ACC112 (cell line): ENCODE measurements at regions not wholly inside any gene's neighbourhood (a gene's known extent, or its start where the extent isn't known, plus 50 kb on each side); places are given as distances from the start of the nearest gene placed in this dataset.

Source experiments
- H2AFZ ChIP-seq: fragments of 200-600 bp; sonication (generic); one replicate; pipeline ENCODE4 v1.6.0; 2017; ENCODE audit warnings: antibody characterized with exemption, low read length; ENCODE audit not compliant: unreplicated experiment
- H3K27ac ChIP-seq: fragments of 200-600 bp; sonication (generic); 2 replicates; pipeline ENCODE4 v1.5.1; 2014; ENCODE audit warnings: low read depth, mild to moderate bottlenecking, antibody characterized with exemption, low read length, moderate library complexity
- H3K27me3 ChIP-seq: fragments of 200-600 bp; sonication (generic); 2 replicates; pipeline ENCODE4 v1.6.1; 2014; ENCODE audit warnings: mild to moderate bottlenecking, antibody characterized with exemption, low read length, moderate library complexity, mixed read lengths; ENCODE audit not compliant: insufficient read depth
- H3K36me3 ChIP-seq: fragments of 200-600 bp; sonication (generic); 2 replicates; pipeline ENCODE4 v1.6.1; 2016; ENCODE audit warnings: mild to moderate bottlenecking, antibody characterized with exemption, low read length, moderate library complexity, mixed read lengths; ENCODE audit not compliant: insufficient read depth
- H3K4me1 ChIP-seq: fragments of 200-600 bp; sonication (generic); one replicate; pipeline ENCODE4 v1.6.1; 2016; ENCODE audit warnings: low read length, mixed read lengths; ENCODE audit not compliant: insufficient read depth, unreplicated experiment, control insufficient read depth
- H3K4me3 ChIP-seq: fragments of 200-600 bp; sonication (generic); 2 replicates; pipeline ENCODE4 v1.5.1; 2014; ENCODE audit warnings: mild to moderate bottlenecking, low read depth, low read length
- H3K79me2 ChIP-seq: fragments of 200-600 bp; sonication (generic); one replicate; pipeline ENCODE4 v1.6.0; 2016; ENCODE audit warnings: low read length; ENCODE audit not compliant: control insufficient read depth, unreplicated experiment, insufficient read depth

DNA sequence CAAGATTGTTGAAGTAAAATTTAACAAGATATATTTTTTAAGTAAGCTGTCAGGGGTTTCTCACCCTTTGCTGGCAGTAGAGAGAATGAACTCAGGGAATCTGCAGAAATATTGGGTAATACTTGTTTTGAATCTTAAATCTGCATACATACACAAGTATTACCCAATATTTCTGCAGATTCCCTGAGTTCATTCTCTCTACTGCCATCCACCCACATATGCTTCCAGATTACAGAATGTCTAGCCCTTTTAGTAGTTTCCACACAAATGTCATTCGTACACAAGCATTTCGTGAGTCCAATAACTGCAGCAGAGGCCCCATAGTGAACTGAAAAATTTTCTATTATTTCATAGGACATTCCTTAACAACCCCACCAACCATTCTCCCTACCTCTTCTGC, 69.6 kb upstream of the TNFRSF21 start:
- H3K27me3 ChIP-seq: peaks cover 6% of the 10 kb centered on the region; the same call in 1 of the 2 replicates
- no peaks in the 10 kb centered on the region for H3K4me1 ChIP-seq
- H3K27ac ChIP-seq: no peak overlapping the region
- no peaks in the 10 kb centered on the region for H3K79me2 ChIP-seq
- H2AFZ ChIP-seq: no peak overlapping the region
- H3K4me3 ChIP-seq: no peak overlapping the region
- no peaks in the 10 kb centered on the region for H3K36me3 ChIP-seq

DNA sequence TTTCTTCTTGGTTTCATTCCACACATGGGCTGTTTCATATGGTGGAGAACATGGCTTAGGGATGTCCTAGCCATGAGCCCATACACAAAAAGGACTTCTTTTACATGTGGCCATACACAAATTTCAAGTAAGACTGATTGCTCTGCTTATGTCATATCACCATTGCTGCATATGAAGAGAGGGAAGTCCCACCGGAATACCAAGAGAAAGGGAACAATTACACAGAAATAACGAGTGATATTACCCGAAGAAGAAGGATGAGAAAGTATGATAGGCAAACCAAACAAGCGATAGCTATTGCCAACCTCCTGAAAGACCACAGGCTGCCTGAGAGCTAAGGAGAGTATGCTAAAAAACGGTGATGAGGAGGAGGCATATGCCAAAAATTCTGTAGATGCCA, 70.5 kb upstream of the TNFRSF21 start:
- Histone ChIP-seq H3K79me2 (no peaks in the 10 kb centered on the region), H2AFZ (no peak overlapping the region), H3K4me1 (no peaks in the 10 kb centered on the region), H3K27me3 (peaks cover 6% of the 10 kb centered on the region; the same call in 1 of the 2 replicates), H3K36me3 (no peaks in the 10 kb centered on the region), H3K27ac (no peak overlapping the region), H3K4me3 (no peak overlapping the region)

DNA sequence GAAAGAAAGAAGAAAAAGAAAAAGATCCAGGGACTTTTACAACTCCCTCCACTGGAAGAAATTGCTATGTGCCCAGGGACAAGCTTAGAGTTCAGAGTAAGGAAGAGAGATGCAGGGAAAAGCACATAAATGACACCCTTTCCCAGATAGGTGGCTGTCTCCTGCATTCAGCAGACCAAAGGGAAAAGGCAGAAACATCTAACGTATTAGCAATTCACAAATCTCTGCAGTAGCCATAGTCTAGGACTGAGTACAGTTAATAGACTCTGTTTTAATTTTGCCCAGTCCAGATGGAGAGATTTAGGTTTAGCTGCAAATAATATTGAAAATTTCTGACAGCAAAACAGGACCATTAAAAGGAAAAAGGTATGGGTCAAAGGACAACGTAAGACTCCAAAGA, 71.3 kb upstream of the TNFRSF21 start:
- no peak overlapping the region for H3K27ac ChIP-seq

DNA sequence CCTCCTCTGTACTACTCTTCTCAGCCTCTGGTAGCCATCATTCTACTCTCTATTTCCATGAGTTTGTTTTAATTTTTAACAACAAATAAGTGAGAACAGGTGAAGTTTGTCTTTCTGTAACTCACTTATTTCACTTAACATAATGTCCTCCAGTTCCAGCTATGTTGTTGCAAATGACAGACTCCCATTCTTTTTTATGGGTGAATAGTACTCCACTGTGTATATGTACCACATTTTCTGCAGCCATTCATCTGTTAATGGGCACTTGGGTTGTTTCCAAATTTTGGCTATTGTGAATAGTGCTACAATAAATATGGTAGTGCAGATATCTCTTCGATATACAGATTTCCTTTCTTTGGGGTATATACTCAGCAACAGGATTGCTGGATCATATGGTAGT, 73.7 kb upstream of the TNFRSF21 start:
- no peaks in the 10 kb centered on the region for H3K4me1 ChIP-seq
- no peak overlapping the region for H3K4me3 ChIP-seq
- H3K27ac ChIP-seq: no peak overlapping the region
- no peaks in the 10 kb centered on the region for H3K36me3 ChIP-seq
- peaks cover 2% of the 10 kb centered on the region; the same call in 1 of the 2 replicates for H3K27me3 ChIP-seq
- H2AFZ ChIP-seq: no peak overlapping the region
- H3K79me2 ChIP-seq: no peaks in the 10 kb centered on the region

More for the DNA sequence above, 71.3 kb upstream of the TNFRSF21 start:
- Histone ChIP-seq H3K36me3 (no peaks in the 10 kb centered on the region), H3K4me1 (no peaks in the 10 kb centered on the region), H2AFZ (no peak overlapping the region), H3K79me2 (no peaks in the 10 kb centered on the region), H3K4me3 (no peak overlapping the region), H3K27me3 (peaks cover 6% of the 10 kb centered on the region; the same call in 1 of the 2 replicates)

DNA sequence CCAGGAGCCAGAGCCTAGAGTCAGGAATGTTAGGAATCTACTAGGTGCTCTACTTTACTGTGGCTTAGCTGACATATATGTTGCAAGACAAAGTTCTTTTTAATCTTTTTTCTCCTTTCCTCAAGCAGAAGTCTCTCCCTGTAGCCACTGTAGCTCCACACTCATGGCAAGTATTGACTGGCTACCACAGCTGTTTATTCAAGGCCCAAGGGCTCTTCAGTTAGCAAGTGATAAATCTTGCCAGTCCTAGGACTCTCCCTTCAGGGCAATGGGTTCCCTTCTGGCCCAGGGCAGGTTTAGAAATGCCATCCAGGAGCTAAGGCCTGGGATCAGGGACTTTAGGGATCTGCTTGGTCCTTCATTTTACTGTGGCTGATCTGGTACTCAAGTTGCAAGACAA, 82.0 kb upstream of the TNFRSF21 start:
- Histone ChIP-seq H3K36me3 (no peaks in the 10 kb centered on the region), H3K27me3 (no peaks in the 10 kb centered on the region), H3K27ac (no peak overlapping the region), H3K79me2 (no peaks in the 10 kb centered on the region), H2AFZ (no peak overlapping the region), H3K4me1 (no peaks in the 10 kb centered on the region), H3K4me3 (no peak overlapping the region)

DNA sequence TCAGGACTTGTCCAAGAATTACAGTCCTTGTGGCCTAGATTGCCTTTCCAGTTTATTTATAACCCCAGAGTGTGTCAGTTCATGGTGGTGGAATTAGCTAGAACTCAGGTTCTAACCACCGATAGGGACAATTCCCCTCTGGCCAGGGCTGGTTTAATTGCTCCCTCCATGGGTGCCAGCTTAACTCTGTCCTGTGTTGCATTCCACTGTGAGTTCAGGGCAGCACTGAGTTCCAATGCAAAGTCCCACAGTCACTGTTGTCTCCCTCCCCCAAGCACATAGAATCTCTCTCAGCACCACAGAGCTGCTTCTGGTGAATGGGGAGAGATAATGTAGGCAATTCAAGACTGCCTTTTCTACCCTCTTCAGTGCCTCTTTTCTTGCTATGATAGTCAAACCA, 82.5 kb upstream of the TNFRSF21 start:
- Histone ChIP-seq H3K4me1 (no peaks in the 10 kb centered on the region), H3K4me3 (no peak overlapping the region), H2AFZ (no peak overlapping the region), H3K79me2 (no peaks in the 10 kb centered on the region), H3K27me3 (no peaks in the 10 kb centered on the region), H3K36me3 (no peaks in the 10 kb centered on the region), H3K27ac (no peak overlapping the region)

DNA sequence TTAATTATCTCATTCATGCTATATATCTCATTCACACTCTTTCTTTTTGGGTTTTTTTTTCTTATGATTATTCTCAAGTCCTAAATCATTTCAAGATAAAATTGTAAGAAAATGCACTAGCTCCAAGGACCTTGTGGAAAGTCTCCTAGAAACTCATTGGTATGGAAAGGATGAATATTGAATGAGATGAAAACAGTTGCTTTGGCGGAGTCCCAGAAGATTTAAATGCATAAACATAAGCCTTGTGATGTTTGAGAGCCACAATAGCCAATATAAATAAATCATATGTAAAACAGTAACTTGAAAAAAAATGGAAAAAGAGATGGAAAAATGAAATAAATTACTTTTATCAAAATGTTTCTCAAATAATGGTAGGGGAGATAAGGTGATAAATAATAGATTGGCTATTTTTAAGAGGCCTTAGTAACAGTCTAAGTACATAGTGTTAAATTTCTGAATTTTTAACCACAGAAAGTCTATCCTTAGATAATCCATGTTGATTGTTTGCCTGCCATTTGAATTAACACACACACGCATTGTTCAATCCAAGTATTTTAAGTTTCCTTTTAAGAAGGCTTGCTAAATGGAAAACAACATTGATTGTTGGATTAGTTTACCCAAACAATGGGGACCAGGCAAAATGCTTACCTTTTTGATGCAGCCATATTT, 81.1 kb upstream of the CD2AP start:
- no peak overlapping the region for H3K4me3 ChIP-seq
- no peaks in the 10 kb centered on the region for H3K79me2 ChIP-seq
- H3K36me3 ChIP-seq: no peaks in the 10 kb centered on the region
- H3K4me1 ChIP-seq: no peaks in the 10 kb centered on the region
- H3K27me3 ChIP-seq: no peaks in the 10 kb centered on the region
- H3K27ac ChIP-seq: no peak overlapping the region
- no peak overlapping the region for H2AFZ ChIP-seq

DNA sequence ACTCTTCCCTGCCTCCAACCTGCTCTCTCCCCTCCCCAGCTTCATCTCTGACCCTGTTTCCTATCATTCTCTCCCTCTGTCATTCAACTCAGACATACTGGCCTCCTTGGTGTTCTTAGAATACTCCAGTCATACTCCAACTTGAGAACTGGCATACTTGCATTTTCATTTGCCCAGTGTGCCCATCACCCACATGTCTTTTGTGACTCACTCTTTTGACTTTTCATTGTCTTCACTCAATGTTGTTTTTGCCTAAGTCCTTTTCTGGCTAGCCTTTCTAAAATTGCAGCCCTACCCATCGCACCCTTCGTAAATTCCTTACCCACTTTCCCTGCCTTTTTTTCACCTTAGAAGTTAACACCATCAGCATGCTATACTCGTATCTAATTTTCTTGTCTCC, 77.0 kb upstream of the CD2AP start:
- Histone ChIP-seq H3K36me3 (no peaks in the 10 kb centered on the region), H3K4me1 (no peaks in the 10 kb centered on the region), H3K27me3 (no peaks in the 10 kb centered on the region), H3K79me2 (no peaks in the 10 kb centered on the region), H2AFZ (no peak overlapping the region), H3K4me3 (no peak overlapping the region), H3K27ac (no peak overlapping the region)

DNA sequence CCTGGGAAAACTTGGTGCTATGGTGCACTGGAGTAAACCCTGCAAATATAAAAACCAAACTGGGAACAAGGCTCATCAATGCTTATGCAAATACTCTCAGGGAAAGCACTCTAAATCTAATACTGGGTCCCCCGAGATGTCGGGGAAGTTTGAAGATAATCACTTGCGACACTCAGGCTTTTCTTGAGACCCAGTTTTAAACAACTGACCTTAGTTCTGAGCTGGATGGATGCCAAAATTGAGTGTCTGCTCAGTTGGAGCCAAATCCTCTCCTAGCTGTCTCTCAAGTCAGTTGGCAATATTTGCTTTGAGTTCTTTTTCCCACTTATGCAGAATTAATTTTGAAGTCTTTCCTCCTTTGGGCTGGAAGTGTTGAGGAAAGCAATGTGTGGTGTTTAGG, 75.5 kb upstream of the CD2AP start:
- Histone ChIP-seq H3K36me3 (no peaks in the 10 kb centered on the region), H2AFZ (no peak overlapping the region), H3K27me3 (no peaks in the 10 kb centered on the region), H3K27ac (no peak overlapping the region), H3K4me1 (no peaks in the 10 kb centered on the region), H3K4me3 (no peak overlapping the region), H3K79me2 (no peaks in the 10 kb centered on the region)

DNA sequence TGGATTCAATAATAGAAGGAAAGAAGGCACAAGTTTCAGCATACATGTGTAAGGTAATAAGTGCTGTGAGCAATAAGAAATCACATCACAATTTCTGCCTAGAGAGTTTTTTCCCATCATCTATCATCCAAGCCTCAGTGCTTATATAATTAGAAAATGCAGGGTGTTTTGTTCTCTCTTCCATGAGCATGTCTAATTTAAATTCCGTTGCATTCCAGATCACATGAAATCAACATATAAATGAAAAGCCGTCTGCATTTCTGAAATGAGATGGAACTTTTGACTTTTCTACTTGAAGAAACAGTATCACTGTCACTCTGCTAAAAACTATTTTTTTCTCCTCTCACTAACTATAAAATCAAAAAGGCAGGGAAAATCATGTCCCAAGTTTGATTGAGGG, 74.5 kb upstream of the CD2AP start:
- no peak overlapping the region for H3K27ac ChIP-seq
- H3K27me3 ChIP-seq: no peaks in the 10 kb centered on the region
- no peaks in the 10 kb centered on the region for H3K79me2 ChIP-seq
- no peak overlapping the region for H3K4me3 ChIP-seq
- H3K4me1 ChIP-seq: peaks cover 9% of the 10 kb centered on the region
- no peak overlapping the region for H2AFZ ChIP-seq
- H3K36me3 ChIP-seq: no peaks in the 10 kb centered on the region

DNA sequence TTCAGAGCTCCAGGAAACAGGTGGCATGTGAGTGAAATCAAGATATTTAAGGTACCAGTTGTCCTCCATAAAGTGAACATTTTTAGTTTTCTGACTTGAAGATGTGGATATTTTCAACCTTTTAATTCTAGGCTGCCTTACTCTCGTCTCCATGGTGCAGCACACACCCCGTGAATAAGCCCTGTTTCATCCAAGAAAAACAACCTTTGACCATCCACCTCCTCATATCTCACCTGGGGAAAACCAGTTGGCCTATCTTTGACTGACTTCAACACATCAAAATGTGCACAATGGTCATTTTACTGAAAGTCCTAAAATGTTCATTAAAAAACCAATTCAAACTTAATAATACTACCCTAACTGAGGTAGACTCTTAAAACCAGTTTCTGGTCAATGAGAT, 73.8 kb upstream of the CD2AP start:
- Histone ChIP-seq H3K79me2 (no peaks in the 10 kb centered on the region), H3K4me1 (peaks cover 14% of the 10 kb centered on the region), H3K27me3 (no peaks in the 10 kb centered on the region), H3K27ac (no peak overlapping the region), H2AFZ (no peak overlapping the region), H3K4me3 (no peak overlapping the region), H3K36me3 (no peaks in the 10 kb centered on the region)
